GM21529 (cell line): ENCODE measurements at regions not wholly inside any gene's neighbourhood (a gene's known extent, or its start where the extent isn't known, plus 50 kb on each side); places are given as distances from the start of the nearest gene placed in this dataset.

ENCODE experiments used
- ATAC-seq: cut with Tn5 transposase; IDR thresholded peaks from one replicate; pipeline ENCODE4 v1.9.1; 2021; ENCODE audit not compliant: unreplicated experiment

DNA sequence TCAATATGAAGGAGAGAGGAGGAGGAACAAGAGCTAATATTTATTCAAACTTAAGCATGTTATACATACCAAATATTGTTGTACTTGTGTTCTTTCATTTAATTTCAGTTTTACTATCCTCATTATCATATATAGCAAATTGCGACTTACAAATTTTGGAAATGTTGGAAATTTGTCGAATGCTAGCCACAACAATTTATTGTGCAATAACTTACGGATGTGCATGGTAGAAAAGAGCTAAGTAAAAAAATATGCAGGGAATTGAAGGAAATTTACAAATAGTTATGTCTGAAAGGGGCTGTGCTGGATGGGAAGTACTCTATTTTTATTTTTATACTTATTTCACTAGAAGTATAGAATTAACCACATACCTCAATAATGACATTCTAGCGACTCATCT, 376.3 kb downstream of the PCDH20 start:
- no peak for ATAC-seq

DNA sequence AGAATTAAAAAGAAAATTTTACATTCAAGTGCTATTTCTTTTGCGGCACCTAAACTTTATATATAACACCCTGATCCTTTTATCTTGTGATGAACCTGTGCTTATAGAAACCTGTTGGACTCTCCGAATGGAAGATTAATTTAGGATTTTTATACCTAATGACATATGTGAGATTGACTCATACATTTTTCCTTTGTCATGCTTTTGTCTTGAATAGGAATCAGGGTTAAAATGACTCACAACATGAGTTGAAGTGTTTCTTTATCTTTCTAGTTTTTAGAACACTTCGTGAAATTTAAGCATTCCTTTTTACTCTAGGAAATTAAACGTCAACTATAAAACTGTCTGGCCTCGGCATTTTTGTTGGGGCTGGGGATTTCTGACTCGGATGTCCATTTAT, 378.9 kb downstream of the PCDH20 start:
- ATAC-seq, result no peak

DNA sequence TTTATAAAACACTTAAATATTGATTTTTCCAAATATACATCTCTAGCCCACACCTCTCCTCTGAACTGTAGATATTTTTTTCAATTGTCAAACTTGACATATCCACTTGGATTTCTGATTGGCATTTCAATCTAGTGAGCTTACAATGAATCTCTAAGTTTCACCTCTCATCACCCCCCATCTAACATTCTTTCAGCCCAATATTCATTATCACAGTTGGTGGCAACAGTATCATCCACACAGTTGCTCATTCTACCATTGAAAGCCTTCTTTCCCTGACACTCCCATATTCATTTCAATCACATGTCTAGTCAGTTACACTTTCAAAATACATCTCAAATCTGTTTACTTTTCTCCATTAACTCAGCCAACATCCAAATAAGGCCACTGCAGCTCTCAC, 385.2 kb downstream of the PCDH20 start:
- no peak for ATAC-seq

DNA sequence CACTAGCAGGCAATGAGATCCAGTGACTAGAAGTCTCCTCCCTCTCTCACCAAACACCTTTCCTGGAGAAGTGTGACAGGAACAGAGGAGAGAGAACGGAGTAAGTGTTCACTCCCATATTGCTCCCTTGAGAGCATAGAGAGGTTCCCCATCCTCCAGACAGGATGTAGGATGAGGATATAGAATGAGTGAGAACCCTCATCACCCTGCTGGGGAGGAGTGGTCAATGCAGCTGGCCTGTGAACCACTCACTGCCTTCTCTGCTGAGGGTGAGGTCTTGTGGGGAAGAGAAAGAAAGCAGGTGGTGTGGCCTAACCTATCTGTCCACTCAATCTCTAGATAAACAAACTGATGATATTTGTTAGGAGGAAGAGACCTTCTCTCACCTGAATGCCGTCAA, 386.6 kb downstream of the PCDH20 start:
- ATAC-seq, result no peak

DNA sequence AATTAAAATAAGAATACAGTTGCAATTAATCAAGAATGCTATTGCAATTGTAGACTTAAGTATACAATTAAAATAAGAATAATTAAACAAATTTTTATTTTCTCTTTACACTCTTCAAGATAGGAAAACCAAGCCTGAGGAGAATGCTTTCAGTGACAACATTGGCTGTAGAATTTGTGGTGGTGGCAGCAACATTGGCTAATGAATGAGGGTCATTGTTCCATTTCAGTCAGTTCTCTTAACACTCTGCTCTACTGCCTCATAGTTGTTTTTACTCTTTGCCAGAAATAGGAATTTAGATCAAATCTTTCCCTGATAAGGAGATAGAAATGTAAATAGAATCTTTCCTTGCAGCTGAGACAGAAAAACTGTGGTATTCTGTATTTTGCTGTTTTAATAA, 391.6 kb downstream of the PCDH20 start:
- ATAC-seq, result no peak

DNA sequence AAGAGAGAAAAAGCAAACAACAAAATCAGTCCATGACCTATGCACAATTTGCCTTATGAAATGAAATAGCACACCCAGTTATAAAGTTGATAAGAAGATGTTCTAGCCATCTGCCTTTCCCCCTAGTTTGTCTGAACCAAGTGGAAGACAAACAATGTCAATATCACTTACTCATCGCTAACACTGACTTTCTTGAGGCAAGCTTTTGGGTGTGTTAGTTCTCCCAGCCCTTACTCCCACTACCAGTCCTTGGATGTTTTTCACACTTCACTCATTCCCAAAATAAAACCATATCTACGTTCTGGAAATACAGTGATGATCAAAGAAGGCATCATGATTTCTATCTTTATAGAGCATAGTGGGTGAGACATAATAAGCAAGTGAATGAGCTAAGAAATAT, 393.8 kb downstream of the PCDH20 start:
- no peak for ATAC-seq

DNA sequence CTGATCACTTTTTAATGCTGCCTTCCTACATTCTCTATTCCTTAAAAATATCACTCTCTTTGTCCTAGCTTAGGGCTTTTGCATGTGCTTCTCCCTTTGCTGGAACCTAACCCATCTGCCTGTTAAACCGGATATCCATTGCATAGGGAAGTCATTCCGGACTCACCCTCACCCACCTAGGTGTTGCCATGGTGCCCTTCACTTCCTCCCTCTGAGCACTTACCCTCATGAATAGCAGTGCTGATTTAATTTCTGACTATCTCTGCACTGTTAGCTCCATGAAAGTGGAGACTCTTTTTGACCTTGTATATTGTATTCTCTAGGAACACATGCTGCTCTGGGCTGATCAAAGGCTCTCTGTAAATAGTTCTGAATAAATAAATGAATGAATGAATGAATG, 401.9 kb downstream of the PCDH20 start:
- ATAC-seq, result no peak

DNA sequence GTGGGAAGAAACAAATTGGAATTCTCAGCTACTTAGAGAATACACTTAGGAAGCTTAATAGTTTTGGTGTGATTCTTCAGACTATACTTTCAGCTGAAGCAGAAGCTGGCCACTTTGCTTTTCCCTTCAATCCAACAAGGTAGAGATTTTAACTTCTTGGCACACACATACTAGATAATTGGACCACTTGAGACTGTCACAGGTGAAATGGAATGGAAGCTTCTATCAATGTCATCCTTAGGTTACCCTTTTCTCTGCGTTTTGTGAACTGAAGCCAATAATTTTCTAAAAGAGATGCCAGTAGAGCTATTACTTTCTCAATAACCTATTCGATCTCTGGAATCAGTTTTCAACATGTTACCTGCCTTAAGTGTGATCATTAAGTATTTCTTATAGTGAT, 405.3 kb downstream of the PCDH20 start:
- no peak for ATAC-seq

DNA sequence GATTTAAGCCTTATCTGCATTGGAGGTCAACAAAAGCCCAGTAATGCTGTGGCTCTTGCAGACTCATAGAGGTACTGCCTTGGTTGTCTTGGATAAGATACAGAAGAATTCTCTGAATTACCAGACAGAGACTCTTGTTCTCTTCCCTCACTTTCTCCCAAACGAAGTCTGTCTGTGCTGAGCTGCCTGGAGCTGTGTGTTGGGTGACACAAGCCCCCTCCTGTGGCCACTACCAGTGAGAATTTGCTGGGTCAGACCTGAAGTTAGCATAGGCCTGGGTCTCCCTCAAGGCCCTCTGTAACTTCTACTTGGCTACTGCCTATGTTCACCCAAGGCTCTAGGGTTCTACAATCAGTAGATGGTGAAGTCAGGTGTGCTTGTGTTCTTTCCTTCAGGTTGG, 413.0 kb downstream of the PCDH20 start:
- no peak for ATAC-seq

DNA sequence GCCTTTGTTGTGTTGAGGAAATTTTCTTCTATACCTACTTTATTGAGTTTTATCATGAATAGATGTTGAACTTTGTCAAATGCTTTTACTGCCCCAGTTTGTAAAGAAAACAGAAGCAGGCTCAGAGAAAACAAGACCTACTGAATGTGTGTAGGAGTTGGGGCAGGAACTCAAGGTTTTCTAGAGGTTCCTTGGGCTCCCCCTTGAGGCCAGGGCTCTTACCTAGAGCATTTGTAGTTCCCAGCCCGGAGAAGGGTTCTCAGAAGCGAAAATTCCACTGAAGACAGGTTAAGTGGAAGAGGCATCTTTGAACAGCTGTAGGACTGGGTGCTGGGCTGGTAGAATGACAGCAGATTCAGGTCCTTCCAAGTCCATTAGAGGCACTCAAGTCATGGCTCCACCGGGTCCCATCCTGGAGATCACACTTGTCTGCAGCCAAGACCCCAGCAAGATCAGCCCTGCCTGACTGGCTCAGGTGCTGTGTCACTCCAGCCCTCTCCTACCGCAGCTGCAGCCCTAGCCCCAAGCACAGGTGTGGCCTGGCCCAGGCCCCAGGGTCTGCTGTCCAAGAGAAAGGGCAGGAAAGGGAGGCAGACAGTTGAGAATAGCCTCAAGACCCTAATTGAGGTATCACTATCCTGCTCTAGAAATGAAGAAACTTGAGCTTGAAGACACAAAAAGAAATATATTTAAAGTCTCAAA, 425.5 kb downstream of the PCDH20 start:
- ATAC-seq, result no peak

DNA sequence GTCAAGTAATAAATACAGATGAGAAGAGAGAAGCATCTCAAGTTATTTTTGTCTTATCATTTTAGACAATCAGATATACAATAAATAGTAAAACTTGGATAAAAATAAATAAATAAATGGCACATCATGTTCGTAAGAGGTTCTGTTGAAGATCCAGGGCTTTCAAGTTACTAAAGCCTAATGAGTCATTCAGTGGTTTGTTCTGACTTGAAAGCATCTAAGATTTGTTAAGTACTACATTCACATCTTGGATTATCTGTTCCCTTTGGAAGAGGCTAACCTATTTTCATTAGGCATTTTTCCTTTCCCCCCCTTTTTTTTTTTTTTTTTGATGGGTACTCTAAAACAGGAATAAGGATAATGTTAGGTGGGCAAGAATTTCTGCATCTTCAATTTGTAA, 429.3 kb downstream of the PCDH20 start:
- no peak for ATAC-seq

DNA sequence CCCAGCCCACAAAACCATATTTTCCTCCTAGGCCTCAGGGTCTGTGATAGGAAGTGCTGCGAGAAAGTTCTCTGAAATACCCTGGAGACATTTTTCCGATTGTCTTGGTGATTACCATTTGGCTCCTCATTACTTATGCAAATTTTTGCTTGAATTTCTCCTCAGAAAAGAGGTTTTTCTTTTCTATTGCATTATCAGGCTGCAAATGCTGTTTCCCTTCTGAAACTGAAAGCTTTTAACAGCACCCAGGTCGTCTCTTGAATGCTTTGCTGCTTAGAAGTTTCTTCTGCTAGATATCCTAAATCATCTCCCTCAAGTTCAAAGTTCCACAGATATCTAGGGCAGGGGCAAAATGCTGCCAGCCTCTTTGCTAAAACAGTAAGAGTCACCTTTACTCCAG, 434.2 kb downstream of the PCDH20 start:
- ATAC-seq, result no peak

DNA sequence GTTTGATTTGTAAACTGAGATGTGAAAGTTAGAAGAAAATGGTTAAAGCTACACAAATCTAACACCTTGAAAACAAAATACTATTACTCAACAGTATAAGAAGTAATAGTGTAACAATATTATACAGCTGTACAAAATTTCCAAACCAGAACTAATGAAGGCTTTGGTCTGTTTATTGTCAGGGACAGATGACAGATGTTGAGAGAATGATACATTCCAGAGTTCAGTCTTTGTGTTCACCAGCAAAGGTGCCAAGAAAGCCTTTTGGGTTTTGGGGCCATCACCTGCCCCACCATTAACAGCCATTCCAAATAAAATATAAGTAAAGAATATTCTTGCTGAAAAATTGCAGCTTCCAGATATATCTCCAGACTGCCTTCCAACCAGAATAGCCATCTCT, 439.3 kb downstream of the PCDH20 start:
- ATAC-seq, result no peak

DNA sequence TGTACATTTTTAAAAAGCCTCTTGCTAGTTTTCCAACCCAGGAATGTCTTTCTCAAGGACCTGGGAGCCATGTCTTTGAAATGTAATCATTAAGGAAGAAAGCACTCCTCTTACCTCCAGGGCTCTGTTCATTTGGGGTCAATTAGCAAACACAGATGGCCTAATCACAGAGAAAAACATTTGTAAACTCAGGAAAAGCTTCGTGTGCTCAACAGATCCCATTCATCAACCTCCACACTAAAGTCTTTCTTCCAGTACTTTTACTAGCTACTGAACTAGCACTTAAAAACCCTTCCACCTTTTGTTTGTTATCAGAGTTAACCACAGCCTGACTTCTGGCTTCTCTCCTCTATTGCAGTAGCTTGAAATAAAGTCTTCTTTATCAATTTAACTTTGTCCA, 441.4 kb downstream of the PCDH20 start:
- no peak for ATAC-seq

DNA sequence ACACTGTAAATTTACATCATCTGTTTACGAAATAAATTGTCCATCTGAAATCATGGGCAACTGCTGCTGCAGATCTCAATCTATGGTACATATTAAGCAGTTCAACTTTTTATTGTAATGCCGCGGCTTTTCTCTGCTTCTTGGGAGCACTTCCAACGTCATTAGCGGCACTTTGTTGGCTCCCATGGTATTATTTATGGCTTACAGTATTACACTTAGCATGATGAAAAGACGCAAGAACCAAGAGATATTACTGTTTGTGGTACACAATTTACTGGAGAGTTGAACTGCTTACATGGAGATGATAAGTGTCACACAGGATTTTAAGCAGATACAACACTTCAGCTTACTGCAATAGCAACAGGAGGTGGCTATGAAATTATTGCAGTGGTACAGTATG, 442.1 kb downstream of the PCDH20 start:
- ATAC-seq, result no peak

DNA sequence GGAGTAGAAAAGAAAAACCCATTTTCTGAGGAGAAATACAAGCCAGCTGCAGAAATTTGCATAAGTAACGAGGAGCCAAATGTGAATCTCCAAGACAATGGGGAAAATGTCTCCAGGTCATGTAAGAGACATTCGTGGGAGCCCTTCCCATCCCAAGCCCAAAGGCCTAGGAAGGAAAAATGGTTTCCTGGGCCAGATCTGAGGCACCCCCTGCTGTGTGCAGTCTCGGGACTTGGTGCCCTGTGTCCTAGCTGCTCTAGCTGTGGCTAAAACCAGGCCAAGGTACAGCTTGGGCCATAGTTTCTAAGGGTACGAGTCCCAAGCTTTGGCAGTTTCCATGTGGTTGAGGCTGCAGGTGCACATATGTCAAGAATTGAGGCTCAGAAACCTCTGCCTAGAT, 444.9 kb downstream of the PCDH20 start:
- ATAC-seq, result no peak

DNA sequence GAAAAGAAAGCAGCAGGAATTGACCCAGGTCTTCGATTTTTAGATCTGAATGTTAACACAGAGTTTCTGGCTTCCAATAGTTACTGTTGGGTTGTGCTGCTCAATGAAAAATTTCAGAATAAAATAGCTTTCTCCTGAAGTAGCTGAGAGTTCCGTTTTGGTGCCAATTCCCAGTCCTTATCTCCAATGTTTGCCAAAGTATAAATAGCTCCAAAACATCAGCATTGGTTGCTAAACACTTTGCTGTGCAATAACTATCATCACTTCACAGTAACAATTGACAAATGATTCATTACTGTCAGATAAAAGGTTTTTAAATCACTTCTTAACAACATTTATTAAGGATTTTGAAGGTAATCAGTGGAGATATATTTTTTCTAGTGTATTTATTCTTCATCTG, 446.0 kb downstream of the PCDH20 start:
- ATAC-seq, result no peak

DNA sequence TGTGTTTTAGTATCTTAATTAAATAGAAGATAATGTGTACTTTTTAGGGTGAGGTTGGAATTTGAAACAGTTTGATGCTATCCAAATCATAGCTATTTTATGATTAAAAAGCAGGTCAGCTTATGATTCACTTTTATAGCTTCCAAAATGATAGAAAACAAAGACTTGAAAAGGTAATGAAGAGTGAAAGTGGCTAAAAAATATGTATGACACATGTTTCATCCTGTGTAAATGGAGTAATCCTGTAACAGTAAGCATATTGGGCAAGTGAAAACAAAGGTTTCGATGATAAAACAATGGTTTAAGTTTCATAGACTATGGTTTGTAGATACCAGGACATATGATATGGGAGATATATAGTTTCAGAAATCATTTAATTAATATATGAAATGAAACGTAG, 456.2 kb downstream of the PCDH20 start:
- ATAC-seq, result no peak

DNA sequence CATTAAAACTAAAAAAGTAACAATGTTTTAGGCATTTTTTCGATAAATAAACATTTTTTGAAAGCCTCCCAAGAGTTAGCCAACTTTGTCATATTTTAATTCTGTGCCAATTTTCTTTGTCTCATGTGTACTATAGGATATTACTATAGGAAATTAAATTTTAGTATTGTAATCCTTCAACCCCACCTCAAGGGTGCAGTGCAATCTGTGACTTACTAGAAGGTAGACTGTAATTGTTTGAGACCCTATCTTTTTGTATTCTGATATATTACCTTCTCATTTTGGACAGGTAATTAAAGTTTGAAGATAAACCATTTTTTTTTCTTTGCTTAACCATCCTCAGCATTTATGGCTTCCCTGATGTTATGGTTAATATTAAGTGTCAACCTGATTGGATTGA, 457.8 kb downstream of the PCDH20 start:
- ATAC-seq, result no peak

DNA sequence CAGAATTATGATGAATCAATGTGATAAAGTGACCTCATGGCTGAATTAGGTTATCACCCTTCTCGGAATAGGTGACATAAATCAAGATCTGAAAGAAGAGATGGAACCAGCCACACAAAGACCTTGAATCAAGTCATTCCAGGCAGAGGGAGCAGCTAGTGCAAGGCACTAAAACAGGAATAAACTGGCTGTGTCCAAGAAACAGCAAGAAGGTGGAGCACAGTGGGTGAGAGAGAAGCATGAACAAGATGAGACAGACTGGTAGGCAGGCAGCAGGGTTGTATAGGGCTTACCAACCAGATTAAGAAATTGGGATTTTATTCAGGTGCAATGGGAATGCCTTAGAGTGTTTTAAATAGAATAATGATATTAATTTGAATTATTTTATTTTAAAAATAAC, 470.3 kb downstream of the PCDH20 start:
- no peak for ATAC-seq

DNA sequence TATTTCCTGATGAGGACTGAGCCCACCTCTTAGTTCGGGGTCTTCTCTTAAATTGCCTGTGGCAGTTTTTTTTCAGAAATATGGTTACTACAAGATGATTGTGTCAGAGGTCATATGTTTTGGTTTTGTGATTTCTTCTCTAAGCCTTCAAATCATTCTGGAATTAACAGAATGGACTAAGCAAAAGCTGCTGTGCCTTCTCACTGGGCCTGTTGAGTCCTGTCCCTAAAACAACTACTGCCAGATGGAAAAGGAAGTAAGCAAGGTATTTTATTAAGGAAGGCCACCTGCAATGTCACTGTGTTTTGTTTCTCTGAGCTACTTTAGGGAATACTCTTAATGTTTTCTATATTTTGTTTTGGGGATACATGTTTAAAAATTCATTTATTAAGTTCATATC, 470.8 kb downstream of the PCDH20 start:
- ATAC-seq, result no peak

DNA sequence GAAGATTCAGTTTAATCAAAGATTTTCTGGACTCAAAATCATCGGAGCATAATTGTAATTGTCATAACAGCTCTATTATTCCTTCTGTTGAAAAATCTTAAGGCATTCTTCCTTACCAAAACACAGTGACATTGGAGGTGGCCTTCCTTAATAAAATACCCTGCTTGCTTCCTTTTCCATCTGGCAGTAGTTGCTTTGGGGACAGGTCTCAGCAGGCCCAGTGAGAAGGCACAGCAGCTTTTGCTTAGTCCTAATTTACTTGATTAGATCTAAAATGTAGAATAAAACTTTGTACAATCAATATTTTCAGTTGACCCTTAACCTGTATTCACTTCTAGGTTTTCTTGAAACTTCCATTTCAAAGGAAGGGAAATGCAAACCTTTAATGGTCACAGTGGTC, 471.6 kb downstream of the PCDH20 start:
- ATAC-seq, result no peak

DNA sequence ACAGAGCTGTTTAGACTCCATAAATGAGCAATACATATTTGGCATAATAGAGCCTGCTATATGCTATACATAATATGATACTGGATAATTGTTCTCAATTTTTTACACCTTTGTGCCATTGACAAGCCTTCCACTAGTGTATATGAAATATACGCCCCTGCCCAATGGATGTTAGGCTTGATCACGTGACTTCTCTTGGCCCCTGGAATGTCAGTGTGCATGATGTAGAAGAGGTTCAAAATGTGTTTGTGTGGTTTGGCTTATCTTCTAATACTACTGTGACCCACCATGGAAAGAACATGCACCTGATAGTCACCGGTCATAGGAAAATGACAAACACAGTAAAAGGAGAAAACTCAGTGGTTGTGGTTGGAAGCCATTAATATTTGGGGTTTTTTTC, 479.4 kb downstream of the PCDH20 start:
- ATAC-seq, result no peak

DNA sequence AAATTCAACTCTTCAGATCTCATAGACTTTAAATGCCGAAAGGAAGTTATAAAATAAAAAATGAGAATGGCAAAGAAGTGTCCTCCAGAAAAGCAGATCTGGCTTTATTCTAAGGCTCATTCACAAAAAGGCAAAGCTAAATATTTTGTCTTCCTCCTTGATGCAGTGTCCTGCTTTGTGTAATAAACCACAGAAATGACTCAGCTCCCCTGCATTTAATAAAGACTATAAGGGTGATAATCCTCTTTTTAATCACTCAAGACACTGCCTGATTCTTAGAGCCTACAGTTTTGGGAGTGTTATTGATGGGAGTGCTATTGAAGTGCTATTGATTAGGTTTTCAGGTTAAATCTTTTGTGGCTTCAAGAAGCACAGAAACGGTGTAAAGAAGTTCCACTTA, 482.0 kb downstream of the PCDH20 start:
- ATAC-seq, result no peak
